Mucosa of descending colon (tissue), 3 donors: ENCODE measurements at regions not wholly inside any gene's neighbourhood (a gene's known extent, or its start where the extent isn't known, plus 50 kb on each side); places are given as distances from the start of the nearest gene placed in this dataset.
"Not testable (repeated sequence)": the region's sequence is repeated elsewhere in the genome, so short reads cannot be mapped to it uniquely, and the experiment has no call there.

ENCODE experiments used
- ATAC-seq: fragments of 200-7000 bp; cut with Tn5 transposase; one replicate; pipeline ENCODE4 v1.9.1; 2020; ENCODE audit warnings: mild to moderate bottlenecking, moderate library complexity
- DNase-seq, 3 donors: peaks; one replicate each; pipeline ENCODE4 v3.0.0-alpha.2; 2020
- H3K36me3 ChIP-seq: fragments of 200-600 bp; one replicate; pipeline ENCODE4 v1.8.0; 2021; ENCODE audit warnings: low read depth, mild to moderate bottlenecking
- H3K4me1 ChIP-seq: fragments of 200-600 bp; one replicate; pipeline ENCODE4 v1.8.0; 2021; ENCODE audit warnings: low read depth, mild to moderate bottlenecking
- H3K4me3 ChIP-seq: fragments of 200-600 bp; one replicate; pipeline ENCODE4 v1.8.0; 2021; ENCODE audit warnings: mild to moderate bottlenecking
- H3K9me3 ChIP-seq: fragments of 200-600 bp; one replicate; pipeline ENCODE4 v1.8.0; 2021; ENCODE audit warnings: mild to moderate bottlenecking
- intact Hi-C, 2 donors: fragments of 100-400 bp; cut with DNase I in 1 of 2; cut with micrococcal nuclease in 1 of 2; formaldehyde crosslinking; loops; one replicate each; pipeline versions ENCODE4 v1.11.0 to v1.11.1; 2022; cut with DNase I, micrococcal nuclease
- TF ChIP-seq, protein P1 (sequence below): fragments of 200-600 bp; IDR thresholded peaks from one replicate; pipeline ENCODE4 v1.8.0; 2022; ENCODE audit warnings: antibody characterized with exemption, mild to moderate bottlenecking
- donor health status: DM: no; HTN: no; CAD: no; lungs with moderate emphysema.
- donor health status: DM: no; HTN: no; CAD: no.
- donor health status: DM: no; HTN: yes; CAD: no.

DNA sequence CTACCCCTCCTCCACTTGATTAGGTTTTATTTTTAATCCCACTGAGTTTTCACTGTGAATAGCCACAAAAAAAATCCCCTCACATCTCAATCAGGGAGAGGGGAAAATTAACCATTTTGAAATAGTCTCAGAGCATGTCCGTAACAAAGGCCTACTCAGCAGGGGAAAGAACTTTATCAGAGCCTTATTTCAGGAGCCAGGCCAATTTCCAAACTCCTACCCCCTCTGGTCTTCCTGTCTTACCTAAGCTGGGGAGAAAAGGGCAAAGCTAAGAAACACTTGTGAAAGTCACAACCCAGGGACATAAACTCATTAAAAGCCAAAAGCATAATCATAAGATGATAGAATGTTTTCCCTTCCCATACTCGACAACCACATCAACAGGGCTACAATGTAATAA, 260.3 kb upstream of the DIO3 start:
- DNase-seq: no peak
- Histone ChIP-seq H3K4me3 (no peak overlapping the region), H3K4me1 (peaks cover 3% of the 10 kb centered on the region), H3K36me3 (no peaks in the 10 kb centered on the region), H3K9me3 (peaks cover 12% of the 10 kb centered on the region)
- TF ChIP-seq, protein P1, sequence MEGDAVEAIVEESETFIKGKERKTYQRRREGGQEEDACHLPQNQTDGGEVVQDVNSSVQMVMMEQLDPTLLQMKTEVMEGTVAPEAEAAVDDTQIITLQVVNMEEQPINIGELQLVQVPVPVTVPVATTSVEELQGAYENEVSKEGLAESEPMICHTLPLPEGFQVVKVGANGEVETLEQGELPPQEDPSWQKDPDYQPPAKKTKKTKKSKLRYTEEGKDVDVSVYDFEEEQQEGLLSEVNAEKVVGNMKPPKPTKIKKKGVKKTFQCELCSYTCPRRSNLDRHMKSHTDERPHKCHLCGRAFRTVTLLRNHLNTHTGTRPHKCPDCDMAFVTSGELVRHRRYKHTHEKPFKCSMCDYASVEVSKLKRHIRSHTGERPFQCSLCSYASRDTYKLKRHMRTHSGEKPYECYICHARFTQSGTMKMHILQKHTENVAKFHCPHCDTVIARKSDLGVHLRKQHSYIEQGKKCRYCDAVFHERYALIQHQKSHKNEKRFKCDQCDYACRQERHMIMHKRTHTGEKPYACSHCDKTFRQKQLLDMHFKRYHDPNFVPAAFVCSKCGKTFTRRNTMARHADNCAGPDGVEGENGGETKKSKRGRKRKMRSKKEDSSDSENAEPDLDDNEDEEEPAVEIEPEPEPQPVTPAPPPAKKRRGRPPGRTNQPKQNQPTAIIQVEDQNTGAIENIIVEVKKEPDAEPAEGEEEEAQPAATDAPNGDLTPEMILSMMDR: no peak
- intact Hi-C loops: no loop called here
- no peak for ATAC-seq

- H3K36me3 ChIP-seq, ATAC-seq, H3K9me3 ChIP-seq, H3K4me3 ChIP-seq, DNase-seq, H3K4me1 ChIP-seq, intact Hi-C loops: not testable (repeated sequence)
These were observed 254.1 kb upstream of the DIO3 start for GRCh38 chr14:101307162-101307561.

DNA sequence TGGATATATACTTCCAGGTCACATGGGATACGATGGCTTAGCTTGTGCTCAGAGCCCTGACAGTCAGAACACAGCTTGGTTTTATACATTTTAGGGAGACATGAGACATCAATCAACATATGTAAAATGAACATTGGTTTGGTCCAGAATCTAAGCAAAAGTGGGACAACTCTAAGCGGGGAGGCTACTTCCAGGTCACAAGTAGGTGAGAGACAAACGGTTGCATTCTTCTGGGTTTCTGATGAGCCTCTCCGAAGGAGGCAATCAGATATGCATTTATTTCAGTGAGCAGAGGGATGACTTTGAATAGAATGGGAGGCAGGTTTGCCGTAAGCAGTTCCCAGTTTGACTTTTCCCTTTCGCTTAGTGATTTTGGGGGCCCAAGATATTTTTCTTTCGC, 250.1 kb upstream of the DIO3 start:
- H3K4me1 ChIP-seq, DNase-seq, H3K36me3 ChIP-seq, intact Hi-C loops, ATAC-seq, H3K4me3 ChIP-seq: not testable (repeated sequence)
- H3K9me3 ChIP-seq: peaks cover 16% of the 10 kb centered on the region

DNA sequence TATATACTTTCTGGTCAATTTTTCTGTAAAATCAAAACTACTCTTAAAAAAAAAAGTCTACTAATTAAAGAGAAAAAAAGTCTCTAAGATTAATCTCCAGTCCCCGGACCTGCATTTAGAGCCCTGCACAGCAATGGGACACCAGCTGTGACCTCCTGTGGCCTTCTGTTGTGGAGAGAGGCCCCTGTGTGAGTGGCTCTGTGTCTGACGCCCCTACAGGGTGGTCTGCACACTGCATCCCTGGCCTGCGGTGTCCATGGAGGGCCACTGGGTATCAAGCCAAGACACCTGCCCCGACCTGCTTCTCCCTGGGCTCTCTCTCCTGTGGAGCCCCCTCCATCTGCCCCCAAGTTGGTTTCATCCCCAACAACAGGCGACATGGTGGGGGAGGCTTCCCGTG, 248.0 kb upstream of the DIO3 start:
- Histone ChIP-seq H3K9me3 (peaks cover 15% of the 10 kb centered on the region), H3K4me3 (no peak overlapping the region), H3K36me3 (no peaks in the 10 kb centered on the region), H3K4me1 (no peaks in the 10 kb centered on the region)
- no peak for ATAC-seq
- intact Hi-C loops: no loop called here
- TF ChIP-seq, protein P1: no peak
- DNase-seq: no peak

- DNase-seq (no peak), ATAC-seq (no peak)
- no peaks in the 10 kb centered on the region for H3K36me3 ChIP-seq
- no peak overlapping the region for H3K4me3 ChIP-seq
- intact Hi-C loops: no loop called here
- peaks cover 15% of the 10 kb centered on the region for H3K9me3 ChIP-seq
- peaks cover 13% of the 10 kb centered on the region for H3K4me1 ChIP-seq
- TF ChIP-seq, protein P1: no peak
These were observed 245.4 kb upstream of the DIO3 start for GRCh38 chr14:101315802-101316296.

DNA sequence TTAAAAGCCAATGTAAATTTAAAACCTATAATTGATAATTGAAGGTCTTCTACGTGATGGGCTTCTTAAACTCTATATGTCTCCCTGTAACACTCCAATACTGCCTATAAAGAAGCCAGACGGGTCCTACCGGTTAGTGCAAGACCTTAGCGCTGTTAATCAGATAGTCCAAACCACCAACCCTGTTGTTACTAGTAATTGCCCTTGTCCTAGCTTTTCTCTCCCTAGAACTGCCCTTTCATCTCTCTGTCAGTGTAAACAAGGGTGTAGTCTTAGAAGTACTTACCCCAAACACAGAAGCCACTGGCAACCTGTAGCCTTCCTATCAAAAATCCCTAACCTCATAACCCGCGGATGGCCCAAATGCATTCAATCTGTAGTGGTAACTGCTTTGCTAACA, 243.0 kb upstream of the DIO3 start:
- Histone ChIP-seq H3K9me3 (peaks cover 18% of the 10 kb centered on the region), H3K4me3 (no peak overlapping the region), H3K36me3 (no peaks in the 10 kb centered on the region), H3K4me1 (peaks cover 15% of the 10 kb centered on the region)
- TF ChIP-seq, protein P1: no peak
- ATAC-seq (peak; percentile 76), DNase-seq (peak in 1 of 3 donors; percentile 59)
- intact Hi-C loops: no loop called here

GRCh38 chr14:101320396-101320795, 240.9 kb upstream of the DIO3 start:
- DNase-seq (peak in 1 of 3 donors; percentile 69), ATAC-seq (peak; percentile 85)
- H3K36me3 ChIP-seq: no peaks in the 10 kb centered on the region
- peaks cover 35% of the 10 kb centered on the region for H3K9me3 ChIP-seq
- intact Hi-C loops: no loop called here
- peaks cover 15% of the 10 kb centered on the region for H3K4me1 ChIP-seq
- TF ChIP-seq, protein P1: no peak
- no peak overlapping the region for H3K4me3 ChIP-seq
